ENCODE measurements at regions not wholly inside any gene's neighbourhood (a gene's known extent, or its start where the extent isn't known, plus 50 kb on each side); places are given as distances from the start of the nearest gene placed in this dataset.

GRCh38 chr1:72524021-72524420, 241.7 kb upstream of the NEGR1 start:
- TF ChIP-seq, protein P1, sequence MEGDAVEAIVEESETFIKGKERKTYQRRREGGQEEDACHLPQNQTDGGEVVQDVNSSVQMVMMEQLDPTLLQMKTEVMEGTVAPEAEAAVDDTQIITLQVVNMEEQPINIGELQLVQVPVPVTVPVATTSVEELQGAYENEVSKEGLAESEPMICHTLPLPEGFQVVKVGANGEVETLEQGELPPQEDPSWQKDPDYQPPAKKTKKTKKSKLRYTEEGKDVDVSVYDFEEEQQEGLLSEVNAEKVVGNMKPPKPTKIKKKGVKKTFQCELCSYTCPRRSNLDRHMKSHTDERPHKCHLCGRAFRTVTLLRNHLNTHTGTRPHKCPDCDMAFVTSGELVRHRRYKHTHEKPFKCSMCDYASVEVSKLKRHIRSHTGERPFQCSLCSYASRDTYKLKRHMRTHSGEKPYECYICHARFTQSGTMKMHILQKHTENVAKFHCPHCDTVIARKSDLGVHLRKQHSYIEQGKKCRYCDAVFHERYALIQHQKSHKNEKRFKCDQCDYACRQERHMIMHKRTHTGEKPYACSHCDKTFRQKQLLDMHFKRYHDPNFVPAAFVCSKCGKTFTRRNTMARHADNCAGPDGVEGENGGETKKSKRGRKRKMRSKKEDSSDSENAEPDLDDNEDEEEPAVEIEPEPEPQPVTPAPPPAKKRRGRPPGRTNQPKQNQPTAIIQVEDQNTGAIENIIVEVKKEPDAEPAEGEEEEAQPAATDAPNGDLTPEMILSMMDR (IDR thresholded peaks at IDR 0.05; ENCODE audit: low read length), result no peak
- TF ChIP-seq EZH2 (optimal IDR thresholded peaks at IDR 0.05; ENCODE audit: low read depth, low read length) (no peak), EZH2phosphoT487 (IDR thresholded peaks at IDR 0.05; ENCODE audit: low read length) (no peak)
